Putamen (tissue), 1 donor: ENCODE measurements at regions not wholly inside any gene's neighbourhood (a gene's known extent, or its start where the extent isn't known, plus 50 kb on each side); places are given as distances from the start of the nearest gene placed in this dataset.

Experiments used
- DNase-seq: peaks from one replicate; pipeline ENCODE4 v3.0.0-alpha.2; 2016; ENCODE audit warnings: low spot score

DNA sequence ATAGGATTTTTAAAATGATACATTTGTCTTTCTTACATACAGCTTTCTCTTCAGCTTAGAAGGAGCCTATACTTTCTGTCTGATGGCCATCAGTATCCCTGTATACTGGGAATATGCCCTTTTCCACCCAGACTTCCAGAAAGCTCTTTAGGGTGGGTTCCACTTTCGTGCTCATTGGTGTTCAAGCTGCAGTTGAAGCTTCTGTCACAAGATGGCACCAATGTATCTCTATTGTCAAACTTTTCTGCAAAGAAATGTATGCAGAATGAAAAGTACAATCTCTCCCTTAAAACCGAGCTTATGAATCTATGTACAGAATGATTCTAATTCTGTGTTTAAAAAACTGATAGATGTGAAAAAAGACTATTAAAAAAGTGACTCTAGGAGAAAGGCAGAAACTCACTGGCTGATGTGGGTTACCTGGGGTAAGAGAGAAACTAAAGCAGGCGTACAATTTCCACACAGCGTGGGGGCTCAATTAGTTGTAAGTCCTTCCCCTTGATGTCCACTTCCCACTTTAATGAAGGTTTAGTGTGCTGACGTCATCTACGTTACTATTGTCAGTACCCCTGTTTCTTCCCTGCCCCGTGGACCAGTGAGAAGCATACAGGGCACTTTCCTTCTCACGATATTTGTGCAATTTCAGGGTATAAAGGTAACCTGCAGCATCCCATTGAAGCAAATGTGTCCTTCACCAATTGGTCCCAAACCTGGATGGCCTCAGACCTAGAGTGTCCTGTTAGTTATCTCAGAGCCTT, 57.3 kb upstream of the TCEAL2 start:
- peak; percentile 3 for DNase-seq

DNA sequence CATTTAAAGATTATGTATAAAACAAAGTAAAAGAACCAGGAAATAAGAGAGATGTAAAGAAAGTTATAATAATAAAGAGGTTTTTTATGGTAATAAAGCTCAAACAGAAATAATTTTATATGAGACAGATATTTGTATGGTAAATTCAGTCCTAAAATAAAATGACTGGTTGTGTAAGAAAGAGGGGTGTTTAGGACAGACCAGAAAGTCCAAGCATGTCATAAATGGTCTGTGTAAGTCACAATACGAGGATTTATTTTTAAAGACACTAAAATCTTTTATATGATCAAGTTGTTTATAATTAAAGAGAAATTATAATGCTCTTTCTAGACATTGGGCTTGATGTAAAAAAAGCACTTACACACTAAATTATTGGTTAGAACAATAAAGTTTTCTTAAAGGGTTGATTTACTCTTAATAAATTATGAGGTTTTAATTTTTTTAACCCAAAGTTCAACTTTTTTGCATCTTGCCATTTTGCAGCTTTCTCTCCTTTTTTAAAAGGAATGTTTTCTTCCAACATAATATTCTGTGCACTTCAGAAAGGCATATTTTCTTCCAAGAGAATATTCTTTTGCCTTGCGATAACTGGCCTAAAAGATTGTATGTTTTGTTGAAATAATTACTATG, 61.9 kb upstream of the TCEAL2 start:
- DNase-seq: no peak

DNA sequence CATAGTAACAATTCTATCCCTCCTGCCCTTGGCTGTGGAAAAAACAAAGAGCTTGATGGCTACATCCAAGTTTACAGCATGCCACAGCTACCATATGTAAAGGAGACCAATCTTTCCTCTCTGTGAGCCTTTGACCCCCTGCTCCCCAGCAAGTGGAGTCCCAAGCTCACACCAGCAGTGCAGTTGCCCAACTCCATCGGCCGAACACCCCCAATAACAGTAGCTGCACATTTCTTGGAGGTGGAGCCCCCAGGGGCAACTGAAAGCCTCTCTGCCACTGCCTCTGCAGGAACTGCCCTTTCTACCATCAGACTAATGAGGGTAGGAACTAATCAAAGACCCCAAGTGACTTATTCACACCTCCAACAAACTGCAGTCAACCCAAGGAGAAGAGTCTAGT, 81.0 kb upstream of the TCEAL2 start:
- DNase-seq: no peak

DNA sequence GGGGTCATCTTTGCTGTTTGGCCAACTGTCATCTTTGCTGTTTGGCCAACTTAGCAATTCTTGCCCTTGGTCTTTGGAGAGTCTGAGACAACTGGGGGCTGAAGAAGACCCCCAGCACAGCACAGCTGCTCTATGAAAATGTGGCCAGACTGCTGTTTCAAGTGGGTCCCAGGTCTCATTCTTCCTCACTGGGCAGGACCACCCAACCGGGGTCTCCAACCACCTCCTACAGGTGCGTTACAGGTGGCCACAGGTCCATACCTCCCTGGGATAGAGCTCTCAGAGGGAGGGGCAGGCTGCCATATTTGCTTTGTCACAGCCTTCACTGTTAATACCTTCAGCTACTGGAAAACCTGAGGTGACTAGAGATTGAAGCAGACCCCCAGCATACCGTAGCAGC, 82.1 kb upstream of the TCEAL2 start:
- DNase-seq: no peak

DNA sequence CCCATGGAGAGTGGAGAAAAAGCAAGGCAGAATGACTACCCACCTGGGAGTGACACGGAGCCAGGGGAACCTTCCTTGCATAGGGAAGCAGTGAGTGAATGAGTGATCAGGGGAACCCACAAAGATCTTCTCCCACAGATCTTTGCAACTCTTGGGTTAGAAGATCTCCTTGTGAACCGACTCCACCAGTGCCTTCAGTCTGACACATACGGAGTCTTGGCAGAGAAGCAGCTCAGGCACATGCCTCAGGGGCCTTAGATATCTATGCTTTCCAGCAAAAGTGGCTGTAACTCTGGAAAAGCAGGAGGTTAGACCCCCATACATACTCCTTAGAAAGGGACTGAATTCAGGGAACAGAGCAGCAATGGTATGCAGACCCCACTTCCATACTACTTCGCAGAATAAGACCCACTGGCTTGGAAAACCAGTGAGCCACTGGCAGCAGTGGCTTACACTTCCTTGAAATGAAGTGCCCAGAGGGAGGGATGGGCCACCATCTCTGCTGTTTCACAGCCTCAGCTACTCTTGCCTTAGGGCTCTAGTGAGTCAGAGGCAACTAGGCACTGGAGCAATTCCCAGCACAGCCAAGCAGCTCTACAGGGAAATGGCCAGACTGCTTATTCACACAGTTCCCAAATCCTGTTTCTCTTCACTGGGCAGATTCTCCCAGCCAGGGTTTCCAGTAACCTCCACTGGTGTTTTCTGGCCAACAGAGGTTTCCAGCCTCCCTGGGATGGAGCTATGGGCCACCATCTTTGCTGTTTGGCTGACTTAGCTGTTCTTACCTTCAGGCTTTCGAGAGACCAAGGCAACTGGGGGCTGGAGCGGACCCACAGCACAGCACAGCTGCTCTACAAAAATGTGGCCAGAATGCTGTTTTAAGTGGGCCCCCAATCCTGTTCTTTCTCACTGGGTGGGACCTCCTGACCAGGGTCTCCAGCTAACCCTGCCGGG, 82.8 kb upstream of the TCEAL2 start:
- no peak for DNase-seq

DNA sequence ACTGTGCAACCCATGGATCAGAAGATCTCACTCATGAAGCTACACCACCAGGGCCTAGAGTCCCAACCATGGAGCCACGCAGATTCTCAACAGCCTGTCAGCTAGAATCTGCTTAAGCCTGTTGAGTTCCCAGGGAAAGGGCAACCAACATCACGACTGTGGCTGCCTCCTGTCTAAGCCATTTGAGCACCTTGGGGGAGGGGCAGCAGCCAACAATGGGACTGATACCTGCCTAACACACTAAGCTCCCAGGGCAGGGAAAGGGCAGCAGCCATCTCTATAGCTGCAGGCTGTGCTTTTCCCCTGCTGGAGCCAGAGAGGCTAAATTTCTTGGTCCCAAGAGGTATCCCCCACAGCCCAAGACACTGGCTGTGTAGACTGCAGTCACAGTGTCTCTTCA, 96.5 kb upstream of the TCEAL2 start:
- DNase-seq: no peak

DNA sequence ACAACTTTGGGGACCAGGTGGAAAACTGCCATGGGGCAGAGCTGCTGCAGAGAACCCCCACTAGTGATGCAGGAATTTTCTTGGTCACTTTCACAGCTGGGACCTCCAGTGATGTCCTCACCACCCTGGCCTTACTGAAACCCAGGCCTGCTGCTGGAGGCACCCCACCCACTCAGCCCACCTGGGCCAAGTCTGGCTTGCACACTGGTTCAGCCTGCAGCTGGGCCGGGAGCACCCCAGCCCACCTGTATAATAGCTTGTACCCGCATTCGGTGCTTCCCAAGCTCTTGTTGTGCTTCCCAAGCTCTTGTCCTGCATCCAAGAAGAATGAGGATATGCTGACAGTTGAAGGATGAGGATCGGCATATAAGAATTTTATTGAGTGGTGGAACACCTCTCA, 86.4 kb upstream of the ZMAT1 start:
- DNase-seq: no peak

DNA sequence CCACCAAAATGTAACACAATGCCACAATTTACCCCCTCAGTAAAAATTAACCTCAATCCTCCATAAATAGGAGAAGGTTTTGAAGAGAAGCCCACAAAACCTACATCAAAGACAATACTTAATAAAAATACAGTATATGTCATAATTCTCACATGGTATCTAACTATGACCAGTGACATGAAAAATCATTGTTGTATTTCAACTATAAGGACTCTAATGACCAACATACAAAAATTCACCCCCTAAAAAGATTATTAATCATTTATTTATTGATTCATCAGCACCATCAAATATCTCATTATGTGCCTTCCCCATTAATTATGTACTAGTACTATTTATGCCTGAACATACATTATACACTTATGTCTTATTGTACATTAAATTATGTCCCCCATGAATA, 77.1 kb upstream of the ZMAT1 start:
- no peak for DNase-seq

DNA sequence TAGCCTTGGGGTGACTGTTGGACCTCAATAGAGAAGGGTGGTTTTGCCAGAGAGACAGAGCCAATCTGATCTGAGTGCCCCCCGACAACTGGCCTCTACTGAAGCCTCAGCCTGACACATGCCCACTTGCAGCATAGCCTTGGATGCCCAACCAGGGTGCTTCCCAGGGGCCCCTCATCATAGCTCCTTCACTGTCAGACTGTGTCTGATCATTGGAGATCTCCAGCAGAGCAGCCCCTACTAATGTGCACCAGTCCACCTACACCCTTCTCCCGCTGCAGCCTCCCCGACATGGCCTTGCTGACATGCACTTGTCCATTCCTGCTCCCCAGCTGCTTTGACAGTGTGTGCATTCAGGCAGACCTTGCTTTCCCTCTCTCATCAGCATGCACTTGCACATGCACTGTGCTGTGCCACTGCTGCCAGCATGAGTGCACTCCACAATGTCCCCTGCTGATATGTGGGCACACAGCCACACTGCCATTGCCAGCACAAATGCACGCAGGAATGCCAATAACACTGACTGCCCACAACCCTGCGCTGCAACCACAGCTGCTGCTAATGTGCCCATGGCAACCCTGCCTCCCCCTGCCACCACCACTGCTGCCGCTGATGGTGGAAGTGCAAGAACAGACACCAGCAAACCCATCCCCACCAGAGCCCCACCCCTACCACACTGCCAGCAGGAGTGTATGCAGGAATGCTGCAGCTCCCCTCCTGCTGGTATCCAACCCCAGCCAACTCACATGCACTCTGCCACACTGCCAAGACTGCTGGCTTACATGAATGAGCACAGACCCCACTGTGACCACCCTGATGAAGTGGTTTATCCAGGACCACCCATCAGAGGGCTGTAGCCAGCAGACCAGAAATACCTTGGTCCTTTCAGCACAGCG, 68.1 kb upstream of the ZMAT1 start:
- no peak for DNase-seq

DNA sequence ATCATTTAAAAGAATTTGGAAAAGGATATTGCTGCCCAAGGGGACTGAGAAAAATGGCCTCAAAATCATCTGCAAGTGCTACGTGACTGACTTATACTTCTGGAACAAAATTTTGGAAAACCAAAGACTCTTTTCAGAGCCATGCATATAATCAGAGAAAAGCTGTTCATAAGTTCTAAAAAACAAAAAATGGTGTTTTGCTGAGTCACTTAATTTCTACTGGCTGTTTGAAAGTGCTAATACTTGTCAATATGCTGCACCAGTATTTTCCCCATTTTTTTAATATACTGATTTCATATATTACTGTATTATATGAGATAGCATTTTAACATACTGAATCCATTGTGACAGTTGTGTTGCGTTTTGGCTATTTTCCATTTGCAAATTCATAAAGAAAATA, 61.5 kb upstream of the ZMAT1 start:
- no peak for DNase-seq

DNA sequence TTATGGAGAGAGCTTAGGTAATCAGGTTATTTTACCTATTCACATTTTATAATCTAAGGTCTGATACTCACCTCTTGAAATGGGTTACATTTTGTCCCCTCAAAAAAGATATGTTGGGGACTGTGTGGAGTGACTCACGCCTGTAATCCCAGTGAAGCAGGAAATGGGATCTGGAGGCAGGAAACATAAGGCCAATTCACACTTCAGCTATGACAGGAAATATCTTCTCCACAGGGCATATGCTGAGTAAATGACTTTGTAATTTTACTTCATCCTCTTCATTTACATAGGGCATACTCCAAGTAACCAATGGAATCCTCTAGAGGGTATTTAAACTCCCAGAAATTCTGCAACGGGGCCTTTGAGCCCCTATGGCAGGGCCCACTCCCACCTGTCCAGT, 54.8 kb upstream of the ZMAT1 start:
- DNase-seq: no peak
